ENCODE measurements at regions not wholly inside any gene's neighbourhood (a gene's known extent, or its start where the extent isn't known, plus 50 kb on each side); places are given as distances from the start of the nearest gene placed in this dataset.

DNA sequence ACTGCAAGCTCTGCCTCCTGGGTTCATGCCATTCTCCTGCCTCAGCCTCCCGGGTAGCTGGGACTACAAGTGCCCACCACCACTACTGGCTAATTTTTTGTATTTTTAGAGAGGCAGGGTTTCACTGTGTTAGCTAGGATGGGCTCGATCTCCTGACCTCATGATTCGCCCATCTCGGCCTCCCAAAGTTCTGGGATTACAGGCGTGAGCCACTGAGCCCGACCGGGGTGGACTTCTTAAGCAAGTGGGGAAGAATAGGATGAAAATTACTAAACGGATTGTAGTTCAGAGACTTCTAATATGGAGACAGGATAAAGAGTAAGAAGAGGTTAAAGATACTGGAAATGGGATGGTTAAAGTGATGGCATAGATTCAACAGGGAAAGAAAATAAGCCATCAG is 132.3 kb upstream of the IRX2 start:
- no peaks in the 10 kb centered on the region for H3K4me1 ChIP-seq (ENCODE audit: control insufficient read depth in 1 of 2, insufficient read depth in 2 of 2, low read depth in 1 of 2, low read length in 1 of 2)

DNA sequence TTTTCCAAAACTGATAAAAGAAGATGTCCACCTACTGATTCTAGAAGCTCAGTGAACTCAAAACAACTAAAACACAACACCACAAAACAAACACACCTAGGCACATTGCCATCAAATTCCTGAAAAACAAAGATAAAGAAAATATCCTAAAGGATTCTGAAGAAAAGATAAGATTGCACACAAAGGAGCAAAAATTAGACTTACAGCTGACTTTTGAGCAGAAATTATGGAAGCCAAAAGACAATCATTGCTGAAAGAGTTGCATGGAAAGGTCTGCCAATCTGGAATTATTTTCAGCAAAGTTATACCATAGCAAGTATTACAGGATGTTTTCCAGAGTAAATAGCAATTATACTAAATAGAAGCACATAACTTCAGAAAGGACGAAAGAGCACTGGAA is 128.2 kb upstream of the IRX2 start:
- Histone ChIP-seq H3K27me3 (ENCODE audit: insufficient read depth) (no peaks in the 10 kb centered on the region), H3K9me2 (no peaks in the 10 kb centered on the region), H4K20me1 (ENCODE audit: insufficient read depth) (no peaks in the 10 kb centered on the region), H3K36me3 (replicated peaks in 1 of 2; ENCODE audit: control insufficient read depth in 1 of 2, insufficient read depth in 2 of 2, low read length in 1 of 2) (no peaks in the 10 kb centered on the region), H3K4me2 (no peak overlapping the region), H3K79me2 (ENCODE audit: insufficient read depth) (no peaks in the 10 kb centered on the region), H3K9me3 (peaks cover 6% of the 10 kb centered on the region; the same call in 1 of the 2 replicates), H3F3A (replicated peaks; ENCODE audit: insufficient read depth) (no peaks in the 10 kb centered on the region), H3K9ac (no peak overlapping the region), H3K4me3 (ENCODE audit: low read depth in 2 of 2, low read length in 1 of 2) (no peak overlapping the region), H2AFZ (ENCODE audit: low read depth) (no peak overlapping the region), H3K4me1 (ENCODE audit: control insufficient read depth in 1 of 2, insufficient read depth in 2 of 2, low read depth in 1 of 2, low read length in 1 of 2) (no peaks in the 10 kb centered on the region), H3K27ac (ENCODE audit: low read depth in 2 of 2, low read length in 1 of 2) (no peak overlapping the region)
- 2% methylated on average over 1 of the region's 1 CpG for WGBS (ENCODE audit: low lambda C conversion rate)
- ChIA-PET CTCF (interaction anchor here (1.0 kb wide), 1 partner anchor 10 kb away, joined by 3 read pairs; no protein-coding TSS in a partner anchor), POLR2A (no interaction called here)
- DNase-seq, result no peak
- TF ChIP-seq GATA2 (CRISPR knock-in tag; IDR thresholded peaks at IDR 0.05), result no peak
- no peak for TF ChIP-seq GABPA (IDR thresholded peaks at IDR 0.05; ENCODE audit: low read depth)
- no peak for TF ChIP-seq MXI1 (IDR thresholded peaks at IDR 0.05; ENCODE audit: low read depth, low read length)

More for the DNA sequence above, 132.3 kb upstream of the IRX2 start:
- WGBS (ENCODE audit: low lambda C conversion rate), result 3% methylated on average over 8 of the region's 8 CpGs
- Histone ChIP-seq H3K9me2 (no peaks in the 10 kb centered on the region), H3K9me3 (peaks cover 6% of the 10 kb centered on the region; the same call in 1 of the 2 replicates), H2AFZ (ENCODE audit: low read depth) (no peak overlapping the region), H3K4me2 (no peak overlapping the region), H4K20me1 (ENCODE audit: insufficient read depth) (no peaks in the 10 kb centered on the region), H3K4me3 (ENCODE audit: low read depth in 2 of 2, low read length in 1 of 2) (no peak overlapping the region), H3K27me3 (ENCODE audit: insufficient read depth) (no peaks in the 10 kb centered on the region), H3K27ac (ENCODE audit: low read depth in 2 of 2, low read length in 1 of 2) (no peak overlapping the region), H3K9ac (no peak overlapping the region), H3K36me3 (replicated peaks in 1 of 2; ENCODE audit: control insufficient read depth in 1 of 2, insufficient read depth in 2 of 2, low read length in 1 of 2) (no peaks in the 10 kb centered on the region), H3K79me2 (ENCODE audit: insufficient read depth) (no peaks in the 10 kb centered on the region), H3F3A (replicated peaks; ENCODE audit: insufficient read depth) (no peaks in the 10 kb centered on the region)
- ChIA-PET CTCF (no interaction called here), POLR2A (no interaction called here)
- TF ChIP-seq RCOR1 (IDR thresholded peaks at IDR 0.05; ENCODE audit: low read length) (no peak), FOSL2 (IDR thresholded peaks at IDR 0.05; ENCODE audit: borderline replicate concordance, low read depth) (no peak), EP300 (IDR thresholded peaks at IDR 0.05; ENCODE audit: borderline replicate concordance in 1 of 2, low read depth in 1 of 2, low read length in 1 of 2) (no peak), FOXJ3 (CRISPR knock-in tag; IDR thresholded peaks at IDR 0.05) (no peak), RAD21 (IDR thresholded peaks at IDR 0.05; ENCODE audit: low read length) (no peak), RFX5 (IDR thresholded peaks at IDR 0.05; ENCODE audit: low read length) (no peak), YY1 (IDR thresholded peaks at IDR 0.05; ENCODE audit: low read depth) (no peak), GABPA (IDR thresholded peaks at IDR 0.05; ENCODE audit: low read depth) (no peak)
- no peak for DNase-seq

DNA sequence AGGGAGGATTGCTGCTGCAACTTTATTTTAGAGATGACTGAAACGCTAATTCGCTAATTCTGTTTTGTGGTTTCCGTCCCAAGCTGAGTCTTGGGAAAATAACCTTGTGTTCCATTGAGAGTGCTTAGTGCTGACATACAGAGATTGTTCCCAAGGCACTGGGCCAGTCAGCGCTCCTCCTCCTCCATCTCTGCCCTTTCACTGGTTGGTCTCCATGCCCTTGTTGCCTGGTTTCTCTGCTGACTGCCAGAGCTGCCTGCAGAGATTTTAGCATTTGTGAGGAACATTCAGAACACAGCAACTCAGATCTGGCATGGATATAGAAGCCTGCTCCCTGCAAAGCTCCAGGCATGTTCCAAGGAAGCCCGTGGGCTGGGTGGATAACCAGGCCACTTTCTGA is 126.0 kb upstream of the IRX2 start:
- Histone ChIP-seq H3F3A (replicated peaks; ENCODE audit: insufficient read depth) (no peaks in the 10 kb centered on the region), H2AFZ (ENCODE audit: low read depth) (no peak overlapping the region), H3K27me3 (ENCODE audit: insufficient read depth) (no peaks in the 10 kb centered on the region), H3K9me2 (no peaks in the 10 kb centered on the region), H3K36me3 (replicated peaks in 1 of 2; ENCODE audit: control insufficient read depth in 1 of 2, insufficient read depth in 2 of 2, low read length in 1 of 2) (no peaks in the 10 kb centered on the region), H3K4me1 (ENCODE audit: control insufficient read depth in 1 of 2, insufficient read depth in 2 of 2, low read depth in 1 of 2, low read length in 1 of 2) (no peaks in the 10 kb centered on the region), H3K9ac (no peak overlapping the region), H3K4me2 (no peak overlapping the region), H4K20me1 (ENCODE audit: insufficient read depth) (no peaks in the 10 kb centered on the region), H3K9me3 (peaks cover 6% of the 10 kb centered on the region; the same call in 1 of the 2 replicates), H3K27ac (ENCODE audit: low read depth in 2 of 2, low read length in 1 of 2) (no peak overlapping the region), H3K4me3 (ENCODE audit: low read depth in 2 of 2, low read length in 1 of 2) (no peak overlapping the region), H3K79me2 (ENCODE audit: insufficient read depth) (no peaks in the 10 kb centered on the region)
- ChIA-PET POLR2A (no interaction called here), CTCF (no interaction called here)
- 4% methylated on average over 5 of the region's 5 CpGs for WGBS (ENCODE audit: low lambda C conversion rate)
- DNase-seq, result no peak
- no peak for TF ChIP-seq CHD2 (IDR thresholded peaks at IDR 0.05; ENCODE audit: low read length, partially characterized antibody)
